NCI-H1417 (cell line): ENCODE measurements at regions not wholly inside any gene's neighbourhood (a gene's known extent, or its start where the extent isn't known, plus 50 kb on each side); places are given as distances from the start of the nearest gene placed in this dataset.

ENCODE experiments used
- DNase-seq, 3 experiments: peaks; one replicate each; lab custom pipeline; 2025; lab: John Stamatoyannopoulos, UW

DNA sequence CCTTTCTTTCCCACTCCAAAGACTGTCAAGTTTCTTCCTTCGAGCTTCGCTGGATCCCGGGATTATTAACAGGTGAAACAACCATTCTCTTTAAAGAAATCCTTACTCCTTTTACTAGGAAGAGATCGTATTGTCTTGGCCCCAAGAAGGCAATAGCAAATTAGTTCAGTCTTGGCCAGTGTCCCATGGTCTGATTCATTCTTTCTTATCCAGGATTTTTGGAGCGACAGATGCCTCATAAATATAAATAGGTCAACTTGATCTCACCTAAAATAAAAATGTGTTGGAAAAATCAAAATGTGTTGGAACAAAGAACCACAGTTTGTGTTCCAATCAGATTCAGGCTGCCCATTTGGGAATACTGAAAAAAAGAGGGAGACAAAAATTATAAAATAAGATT is 140.1 kb upstream of the TMEM108 start:
- DNase-seq = no peak

GRCh38 chr3:132892956-132893355 is 145.2 kb upstream of the TMEM108 start:
- no peak for DNase-seq

GRCh38 chr3:132881756-132882409 is 156.3 kb upstream of the TMEM108 start:
- no peak for DNase-seq

DNA sequence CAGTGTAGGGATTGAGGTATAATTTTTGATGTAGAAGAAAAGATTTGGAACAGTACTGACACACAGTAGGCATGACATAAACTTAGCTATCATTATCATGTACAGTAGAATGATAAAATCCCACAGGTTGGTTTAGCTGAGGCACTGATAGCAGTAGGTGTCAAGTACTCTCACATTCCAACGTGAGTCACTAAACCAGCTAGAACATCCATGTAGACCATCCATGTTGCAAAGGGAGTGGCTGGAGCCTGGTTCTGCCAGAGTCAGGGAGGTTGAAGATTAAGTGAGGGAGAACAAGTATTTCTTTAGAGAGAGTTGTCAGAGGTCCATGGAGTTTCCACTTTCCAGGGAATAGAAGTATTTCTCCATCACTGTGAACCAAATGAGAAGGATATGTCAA is 157.2 kb upstream of the TMEM108 start:
- no peak for DNase-seq

DNA sequence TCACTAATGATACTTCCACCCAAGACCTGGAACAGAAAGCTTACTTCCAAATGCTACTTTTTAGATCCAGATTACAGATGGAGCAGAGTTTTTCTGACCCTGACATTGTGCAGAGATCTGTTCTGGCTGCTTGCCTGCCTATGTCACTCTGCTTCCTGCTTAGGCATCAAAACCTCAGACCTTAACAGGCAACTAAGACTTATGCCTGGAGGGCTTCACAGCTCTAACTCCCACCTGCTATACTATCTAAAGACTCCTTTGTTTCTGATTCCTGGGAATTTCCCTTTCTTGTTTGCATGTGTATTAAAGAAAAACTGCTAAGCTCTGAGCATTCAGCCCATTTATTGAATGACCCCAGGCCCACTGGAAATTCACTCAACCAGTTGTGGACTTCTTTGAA is 157.4 kb upstream of the NPHP3 start:
- peak in 1 of 3 experiments; percentile 30 for DNase-seq

DNA sequence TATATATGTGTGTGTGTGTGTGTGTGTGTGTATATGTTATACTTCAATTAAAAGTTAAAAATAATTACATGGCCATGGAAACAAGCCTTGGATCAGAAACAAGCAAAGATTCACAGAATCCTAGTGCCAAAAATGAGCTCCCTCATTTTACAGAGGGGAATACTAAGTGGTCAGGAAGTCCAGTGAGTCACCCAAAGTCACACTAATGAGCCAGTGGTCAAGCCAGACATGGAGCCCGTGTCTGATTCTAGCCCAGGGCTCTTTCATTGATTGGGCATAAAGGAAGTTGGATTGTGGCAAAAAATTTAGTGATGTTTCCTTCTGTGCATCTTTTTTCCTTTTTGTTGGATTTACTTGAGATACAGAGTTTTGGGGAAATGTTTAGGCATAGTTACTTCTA is 152.5 kb upstream of the NPHP3 start:
- DNase-seq = no peak

DNA sequence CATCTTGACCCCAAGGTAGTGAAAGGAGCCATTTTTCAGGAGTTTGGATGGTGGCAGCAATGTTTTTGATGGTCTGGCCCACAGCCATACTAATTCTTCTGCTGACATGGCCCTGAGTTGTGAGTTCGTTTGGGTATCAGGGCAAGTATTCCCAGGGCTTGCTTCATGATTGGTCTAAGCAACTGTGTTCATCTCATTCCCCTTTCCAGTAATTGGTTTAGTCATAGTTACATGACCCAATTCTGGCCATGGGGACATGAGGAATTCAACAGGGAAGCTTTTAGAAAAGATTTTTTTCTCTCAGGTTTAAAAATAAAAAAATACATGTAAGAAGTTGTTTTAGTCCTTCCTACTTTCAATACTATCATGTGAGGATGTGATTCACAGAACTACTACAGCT is 150.5 kb upstream of the NPHP3 start:
- DNase-seq = no peak

DNA sequence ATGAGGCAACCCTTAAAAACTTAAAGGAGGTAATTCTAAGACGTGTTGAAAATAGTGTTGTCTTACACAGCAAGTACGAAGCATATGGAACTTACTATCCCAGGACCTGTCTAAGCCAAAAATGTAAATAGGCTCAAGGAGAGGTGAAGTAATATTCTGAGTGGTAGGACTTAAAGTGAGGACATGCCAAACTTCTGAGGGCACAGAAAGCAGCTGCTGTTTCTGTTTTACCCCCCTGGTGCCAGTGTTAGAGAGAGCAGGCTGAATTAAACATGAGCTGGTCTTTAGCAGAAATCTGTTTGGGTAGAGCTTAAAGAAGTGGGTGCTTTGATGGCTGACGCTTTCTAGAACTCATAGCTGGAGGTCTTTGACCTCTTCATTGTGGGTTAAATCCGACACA is 149.7 kb upstream of the NPHP3 start:
- DNase-seq = no peak

GRCh38 chr3:132870541-132870940 is 148.3 kb upstream of the NPHP3 start:
- peak; percentile 9 to 77 (median 69) for DNase-seq

- no peak for DNase-seq
These were observed 145.7 kb upstream of the NPHP3 start for GRCh38 chr3:132867956-132868355.

DNA sequence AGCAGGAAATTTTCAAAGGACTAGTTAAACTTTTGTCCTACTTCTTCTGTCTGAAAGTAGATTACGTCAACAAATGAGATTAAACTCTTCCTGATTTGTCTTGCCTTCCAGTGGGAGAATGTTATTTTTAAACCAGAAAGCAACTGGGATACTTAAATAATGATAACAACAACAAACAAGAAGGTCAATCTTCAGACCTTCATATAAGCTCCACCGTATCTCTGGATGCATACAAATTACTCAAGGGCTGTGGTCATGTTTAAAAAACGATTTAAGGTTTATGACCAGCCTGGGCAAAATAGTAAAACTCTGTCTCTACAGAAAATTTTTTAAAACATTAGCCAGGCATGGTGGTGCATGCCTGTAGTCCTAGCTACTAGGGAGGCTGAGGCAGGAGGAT is 145.3 kb upstream of the NPHP3 start:
- DNase-seq = no peak

DNA sequence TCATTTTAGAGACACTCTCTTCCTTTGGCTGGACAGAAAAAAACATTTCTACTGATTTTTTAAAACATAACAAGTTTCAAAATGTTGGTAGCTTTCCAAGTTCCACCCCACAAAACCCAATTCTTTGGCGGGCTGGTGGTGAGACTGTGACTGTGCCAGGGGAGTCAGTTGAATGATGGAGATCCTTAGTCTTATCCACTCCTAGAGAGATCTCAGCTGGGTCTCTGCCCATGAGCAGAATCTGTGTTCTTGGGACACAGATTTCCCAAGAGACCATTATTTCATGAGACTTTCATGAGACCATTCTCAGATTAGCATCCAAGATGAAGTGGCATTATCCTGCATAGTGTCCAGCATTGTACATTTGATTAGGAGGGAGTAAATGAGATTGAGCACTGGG is 135.1 kb upstream of the NPHP3 start:
- no peak for DNase-seq

DNA sequence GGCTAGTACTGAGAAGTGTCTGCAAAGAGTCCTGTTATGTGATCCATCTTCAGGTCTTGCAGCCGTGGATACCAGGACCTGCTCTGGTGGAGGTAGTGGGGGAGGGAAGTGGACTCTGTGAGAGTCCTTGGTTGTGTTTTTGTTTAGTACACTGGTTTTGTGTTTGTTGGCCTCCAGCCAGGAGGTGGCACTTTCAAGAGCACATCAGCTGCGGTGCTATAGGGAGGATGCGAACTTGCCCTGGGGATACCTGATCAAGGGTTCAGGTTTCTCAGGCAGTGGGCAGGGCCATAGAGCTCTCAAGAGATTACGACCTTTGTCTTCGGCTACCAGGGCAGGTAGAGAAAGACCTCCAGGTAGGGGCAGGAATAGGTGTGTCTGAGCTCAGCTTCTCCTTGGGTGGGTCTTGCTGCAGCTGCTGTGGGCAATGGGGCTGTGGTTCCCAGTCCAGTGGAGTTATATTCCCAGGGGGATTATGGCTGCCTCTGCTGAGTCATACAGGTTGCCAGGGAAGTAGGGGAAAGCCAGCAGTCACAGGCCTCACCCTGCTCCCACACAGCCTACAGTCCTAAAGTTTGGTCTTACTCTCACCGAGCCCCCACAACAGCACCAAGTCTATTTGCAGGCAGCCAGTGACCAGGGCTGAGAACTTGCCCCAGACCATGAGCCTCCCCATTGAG is 132.8 kb upstream of the NPHP3 start:
- DNase-seq = peak in 1 of 3 experiments; percentile 6

- DNase-seq = no peak
These were observed 125.8 kb upstream of the NPHP3 start for GRCh38 chr3:132847849-132848625.

- DNase-seq = no peak
These were observed 121.8 kb upstream of the NPHP3 start for GRCh38 chr3:132843851-132844553.

GRCh38 chr3:132843349-132843748 is 121.1 kb upstream of the NPHP3 start:
- DNase-seq = no peak

DNA sequence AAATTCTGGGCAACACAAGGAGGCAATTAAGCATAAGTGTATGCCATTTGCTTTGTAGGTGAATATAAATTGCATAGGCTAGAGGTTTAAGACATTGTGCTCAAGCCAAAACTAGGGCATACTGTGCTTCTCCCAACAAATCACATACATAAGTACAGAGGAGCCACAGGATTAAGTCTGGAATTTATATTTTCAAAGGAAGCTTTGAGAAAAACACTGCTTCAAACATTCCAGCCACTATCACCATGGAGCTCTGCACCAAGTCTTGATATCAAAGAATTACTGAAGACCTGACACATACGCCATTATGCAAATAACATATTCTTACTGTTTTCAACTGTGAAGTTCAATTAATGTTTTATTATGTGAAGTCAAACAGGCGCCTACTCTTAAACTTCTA is 119.4 kb upstream of the NPHP3 start:
- DNase-seq = no peak

DNA sequence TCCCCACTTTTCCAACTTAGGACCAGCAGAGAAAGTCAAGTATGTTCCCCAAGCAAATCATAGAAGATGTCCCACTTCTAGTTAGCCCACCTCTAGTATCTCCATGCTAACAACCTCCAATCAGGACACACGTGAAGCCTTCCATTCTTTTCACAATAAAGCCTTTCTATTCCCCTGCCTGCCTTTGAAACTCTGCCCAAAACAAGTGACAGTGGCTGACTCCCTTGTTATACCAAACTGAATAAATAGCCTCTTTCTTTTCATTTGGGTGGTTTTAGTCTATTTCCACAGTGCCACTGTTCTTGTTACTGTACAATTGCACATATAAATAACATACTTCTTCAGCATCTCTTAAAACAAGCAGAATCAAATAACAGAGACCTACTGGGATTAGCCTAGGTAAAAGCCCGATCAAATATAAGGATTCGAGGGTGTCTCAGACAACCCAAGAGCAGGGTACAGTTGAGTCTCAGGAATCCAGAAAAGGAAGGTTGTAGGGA is 118.0 kb upstream of the NPHP3 start:
- DNase-seq = no peak

- no peak for DNase-seq
These were observed 116.3 kb upstream of the NPHP3 start for GRCh38 chr3:132838477-132838876.

GRCh38 chr3:132837615-132838014 is 115.4 kb upstream of the NPHP3 start:
- DNase-seq = no peak

DNA sequence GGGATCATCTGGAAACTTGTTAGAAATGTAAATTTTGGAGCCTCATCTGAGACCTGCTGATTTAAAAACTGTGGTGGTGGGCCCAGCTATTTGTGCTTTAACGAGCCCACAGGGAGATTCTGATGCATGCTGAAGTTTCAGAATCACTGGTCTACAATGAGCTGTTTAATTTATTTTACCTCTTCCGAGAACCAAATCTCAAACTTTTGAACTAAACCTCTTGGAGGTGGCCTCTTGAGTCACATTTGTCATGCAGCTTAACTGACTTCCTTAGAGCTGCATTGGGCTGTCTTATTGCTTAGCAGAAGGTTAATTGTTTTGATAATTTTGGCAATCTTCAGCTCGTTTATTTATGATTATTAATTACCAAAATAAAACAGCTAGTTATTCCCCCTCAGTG is 112.1 kb upstream of the NPHP3 start:
- peak in 1 of 3 experiments; percentile 22 for DNase-seq

GRCh38 chr3:132829101-132829500 is 106.9 kb upstream of the NPHP3 start:
- no peak for DNase-seq
